Mammary epithelial cell (primary cell): ENCODE measurements at regions not wholly inside any gene's neighbourhood (a gene's known extent, or its start where the extent isn't known, plus 50 kb on each side); places are given as distances from the start of the nearest gene placed in this dataset.

Experiments
- CTCF ChIP-seq, 2 donors: IDR thresholded peaks in 1 of 2; conservative IDR thresholded peaks in 1 of 2; 2 replicates each; pipeline ENCODE4 v1.5.1; 2011 to 2012; ENCODE audit warnings: inconsistent platforms in 2 of 2, low read length in 2 of 2, mild to moderate bottlenecking in 2 of 2, control low read depth in 1 of 2, low read depth in 1 of 2; ENCODE audit not compliant: insufficient read depth in 1 of 2; ENCODE audit errors: extremely low read depth in 1 of 2
- EZH2 ChIP-seq: IDR thresholded peaks from 2 replicates; pipeline ENCODE4 v1.6.1; 2012; ENCODE audit warnings: low read length, inconsistent platforms, borderline replicate concordance

- no peak for TF ChIP-seq EZH2
- no peak for TF ChIP-seq CTCF (conservative IDR thresholded peaks at IDR 0.05 in 1 of 2, IDR thresholded peaks at IDR 0.05 in 1 of 2; ENCODE audit: extremely low read depth in 1 of 2, insufficient read depth in 1 of 2, low read depth in 1 of 2, low read length in 2 of 2)
Measured at GRCh38 chr2:64300066-64300465, 153.9 kb upstream of the LGALSL start.
